Ovary (tissue), 7 donors: ENCODE measurements at regions not wholly inside any gene's neighbourhood (a gene's known extent, or its start where the extent isn't known, plus 50 kb on each side); places are given as distances from the start of the nearest gene placed in this dataset.

Experiments used
- DNase-seq, 5 donors: peaks; one replicate each; pipeline ENCODE4 v3.0.0-alpha.2; 2019 to 2020
- H3K27ac ChIP-seq, 2 donors: fragments of 200-600 bp; one replicate each; pipeline versions ENCODE4 v1.5.1 to v1.8.0; 2019 to 2022
- H3K27me3 ChIP-seq: fragments of 200-600 bp; one replicate; pipeline ENCODE4 v1.8.0; 2022
- H3K36me3 ChIP-seq: fragments of 200-600 bp; sonication (generic); one replicate; pipeline ENCODE4 v1.5.1; 2019
- H3K4me1 ChIP-seq: one replicate; pipeline ENCODE4 v1.8.1; 2013; ENCODE audit warnings: mild to moderate bottlenecking, moderate library complexity; ENCODE audit not compliant: insufficient read depth
- H3K4me3 ChIP-seq: fragments of 200-600 bp; sonication (generic); one replicate; pipeline ENCODE4 v1.5.1; 2017
- H3K9me3 ChIP-seq, 2 donors: fragments of 200-600 bp in 1 of 2; sonication (generic) in 1 of 2; one replicate each; pipeline versions ENCODE4 v1.5.1 to v1.8.1; 2013 to 2019; ENCODE audit warnings: mild to moderate bottlenecking in 1 of 2, moderate library complexity in 1 of 2
- EP300 ChIP-seq: sonication (generic); formaldehyde crosslinking; IDR thresholded peaks from one replicate; pipeline ENCODE4 v1.6.1; 2017; ENCODE audit warnings: antibody characterized with exemption
- POLR2A ChIP-seq: fragments of 450-650 bp; IDR thresholded peaks from one replicate; pipeline ENCODE4 v1.6.1; 2017; ENCODE audit warnings: antibody characterized with exemption, mild to moderate bottlenecking, moderate library complexity
- WGBS, 3 donors: extraction: QIAGEN DNeasy Blood & Tissue Kit in 1 of 3; methylation state at CpG; one replicate each; pipeline versions ENCODE4 v1.1.5 to v1.1.7; 2013 to 2017; 5-methylcytosine and 5-hydroxymethylcytosine counted together
- intact Hi-C, 4 donors: fragments of 100-400 bp; cut with DNase I; formaldehyde crosslinking; loops; one replicate each; pipeline versions ENCODE4 v1.11.0 to v1.15.1; 2022 to 2023
- TF ChIP-seq, protein P1 (sequence below), 3 donors: fragments of 450-650 bp in 2 of 3; fragments of 200-600 bp in 1 of 3; IDR thresholded peaks; one replicate each; pipeline versions ENCODE4 v1.5.1 to v1.8.0; 2016 to 2022; ENCODE audit warnings: antibody characterized with exemption in 3 of 3, mild to moderate bottlenecking in 1 of 3
- donor health status: DM: no; HTN: no; CAD: no; lungs with moderate emphysema.
- donor health status: DM: no; HTN: no; CAD: no.
- donor health status: Bipolar disorder and iron deficiency.
- donor health status: DM: no; HTN: no; CAD: no.
- donor health status: DM: yes; HTN: yes; CAD: no.

DNA sequence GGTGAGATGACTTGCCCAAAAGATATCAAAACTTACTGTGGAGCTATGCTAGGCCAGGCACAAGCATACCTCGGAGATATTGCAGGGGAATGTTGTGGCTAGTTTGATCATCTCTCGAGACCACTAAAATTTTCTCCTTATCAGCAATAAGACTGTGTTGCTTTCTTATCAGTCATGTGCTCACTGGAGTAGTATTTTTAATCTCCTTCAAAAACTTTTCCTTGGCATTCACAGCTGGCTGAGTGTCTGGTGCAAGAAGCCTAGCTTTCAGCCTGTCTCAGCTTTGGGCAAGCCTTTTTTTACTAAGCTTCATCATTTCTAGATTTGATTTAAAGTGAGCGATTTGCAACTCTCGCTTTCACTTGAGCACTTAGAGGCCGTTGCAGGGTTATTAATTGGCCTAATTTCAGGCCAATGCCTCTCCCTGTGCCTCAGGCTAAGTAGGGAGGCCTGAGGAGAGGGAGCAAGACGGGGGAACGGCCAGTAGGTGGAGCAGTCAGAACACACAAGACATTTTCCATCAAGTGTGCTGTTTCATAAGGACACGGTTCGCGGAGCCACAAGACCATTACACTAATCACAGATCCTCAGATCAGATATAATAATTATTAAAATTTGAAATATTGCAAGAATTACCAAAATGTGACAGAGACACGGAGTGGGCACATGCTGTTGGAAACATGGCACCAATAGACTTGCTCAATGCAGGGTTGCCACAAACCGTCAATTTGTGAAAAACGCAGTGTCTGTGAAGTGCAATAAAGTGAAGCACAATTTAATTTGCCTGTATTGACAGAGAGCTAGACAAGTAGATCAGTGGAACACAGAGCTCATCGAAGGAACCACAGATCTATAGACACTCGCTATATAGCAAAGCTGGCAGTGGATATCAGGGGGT lies 106.8 kb upstream of the SIRPG start:
- H3K4me3 ChIP-seq = no peak overlapping the region
- TF ChIP-seq, protein P1, sequence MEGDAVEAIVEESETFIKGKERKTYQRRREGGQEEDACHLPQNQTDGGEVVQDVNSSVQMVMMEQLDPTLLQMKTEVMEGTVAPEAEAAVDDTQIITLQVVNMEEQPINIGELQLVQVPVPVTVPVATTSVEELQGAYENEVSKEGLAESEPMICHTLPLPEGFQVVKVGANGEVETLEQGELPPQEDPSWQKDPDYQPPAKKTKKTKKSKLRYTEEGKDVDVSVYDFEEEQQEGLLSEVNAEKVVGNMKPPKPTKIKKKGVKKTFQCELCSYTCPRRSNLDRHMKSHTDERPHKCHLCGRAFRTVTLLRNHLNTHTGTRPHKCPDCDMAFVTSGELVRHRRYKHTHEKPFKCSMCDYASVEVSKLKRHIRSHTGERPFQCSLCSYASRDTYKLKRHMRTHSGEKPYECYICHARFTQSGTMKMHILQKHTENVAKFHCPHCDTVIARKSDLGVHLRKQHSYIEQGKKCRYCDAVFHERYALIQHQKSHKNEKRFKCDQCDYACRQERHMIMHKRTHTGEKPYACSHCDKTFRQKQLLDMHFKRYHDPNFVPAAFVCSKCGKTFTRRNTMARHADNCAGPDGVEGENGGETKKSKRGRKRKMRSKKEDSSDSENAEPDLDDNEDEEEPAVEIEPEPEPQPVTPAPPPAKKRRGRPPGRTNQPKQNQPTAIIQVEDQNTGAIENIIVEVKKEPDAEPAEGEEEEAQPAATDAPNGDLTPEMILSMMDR (IDR thresholded peaks at IDR 0.05) = peak; percentile 15 to 55 (median 38)
- TF ChIP-seq POLR2A = no peak
- no peaks in the 10 kb centered on the region for H3K27me3 ChIP-seq
- intact Hi-C loops = loop anchor here in 2 of 4 donors (5.0 to 10.0 kb wide), 2 partner anchors 410 to 413 kb away; no protein-coding TSS in a partner anchor
- no peaks in the 10 kb centered on the region for H3K9me3 ChIP-seq
- peak; percentile 68 to 80 (median 77) for DNase-seq
- H3K36me3 ChIP-seq = no peaks in the 10 kb centered on the region
- 19 to 22% (median 20%) methylated on average over 15 of the region's 15 CpGs for WGBS, 3 donors
- peaks cover 2% of the 10 kb centered on the region for H3K4me1 ChIP-seq
- no peak overlapping the region for H3K27ac ChIP-seq

DNA sequence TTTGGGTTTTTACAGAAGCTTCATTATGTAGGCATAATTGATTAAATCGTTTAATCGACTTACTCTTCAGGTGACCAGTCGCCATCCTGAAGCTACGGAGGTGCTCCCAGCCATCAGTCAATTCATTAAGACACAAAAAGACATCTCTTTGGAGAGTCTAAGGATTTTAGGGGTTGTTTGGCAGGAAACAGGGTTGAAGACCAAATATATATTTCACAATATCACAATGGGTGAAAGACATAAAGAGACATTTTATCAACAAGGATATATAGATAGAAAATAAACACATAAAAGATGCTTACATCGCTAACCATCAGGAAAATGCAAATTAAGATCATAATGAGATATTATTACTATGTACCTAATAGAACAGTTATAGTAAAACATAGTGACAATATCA lies 104.0 kb upstream of the SIRPG start:
- H3K27ac ChIP-seq = no peak overlapping the region
- no peaks in the 10 kb centered on the region for H3K27me3 ChIP-seq
- no peak overlapping the region for H3K4me3 ChIP-seq
- no peak for DNase-seq
- peaks cover 2% of the 10 kb centered on the region for H3K4me1 ChIP-seq
- H3K9me3 ChIP-seq = no peaks in the 10 kb centered on the region
- WGBS, 3 donors = 80 to 87% (median 86%) methylated on average over 5 of the region's 5 CpGs
- TF ChIP-seq, protein P1 (IDR thresholded peaks at IDR 0.05) = no peak
- TF ChIP-seq EP300 (no peak), POLR2A (no peak)
- intact Hi-C loops = loop anchor here in 1 of 4 donors (10.0 kb wide), 1 partner anchor 413 kb away; no protein-coding TSS in a partner anchor
- H3K36me3 ChIP-seq = no peaks in the 10 kb centered on the region

DNA sequence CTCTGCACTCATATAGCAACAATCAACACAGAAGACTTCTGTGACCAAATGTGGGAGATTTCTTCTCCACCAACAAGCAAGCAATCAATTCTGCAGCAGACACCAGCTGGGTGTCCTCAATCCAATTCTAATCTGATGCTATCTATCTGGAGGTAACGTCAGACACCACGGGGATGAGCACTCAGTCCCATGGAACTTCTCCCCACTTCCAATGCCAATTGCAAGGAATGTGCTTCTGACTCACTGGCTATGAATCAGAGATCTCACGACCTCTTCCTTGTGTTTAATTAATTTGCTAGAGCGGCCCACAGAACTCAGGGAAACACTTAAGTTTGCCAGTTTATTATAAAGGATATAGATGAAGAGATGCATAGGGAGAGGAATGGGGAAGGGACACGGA lies 103.5 kb upstream of the SIRPG start:
- Histone ChIP-seq H3K36me3 (no peaks in the 10 kb centered on the region), H3K9me3 (no peaks in the 10 kb centered on the region), H3K27ac (no peak overlapping the region), H3K4me1 (peaks cover 2% of the 10 kb centered on the region), H3K27me3 (no peaks in the 10 kb centered on the region), H3K4me3 (no peak overlapping the region)
- intact Hi-C loops = loop anchor here in 1 of 4 donors (10.0 kb wide), 1 partner anchor 414 kb away; no protein-coding TSS in a partner anchor
- DNase-seq = no peak
- 28 to 36% (median 34%) methylated on average over 5 of the region's 5 CpGs for WGBS, 3 donors
- TF ChIP-seq EP300 = no peak
- TF ChIP-seq, protein P1 (IDR thresholded peaks at IDR 0.05) = no peak
- no peak for TF ChIP-seq POLR2A

DNA sequence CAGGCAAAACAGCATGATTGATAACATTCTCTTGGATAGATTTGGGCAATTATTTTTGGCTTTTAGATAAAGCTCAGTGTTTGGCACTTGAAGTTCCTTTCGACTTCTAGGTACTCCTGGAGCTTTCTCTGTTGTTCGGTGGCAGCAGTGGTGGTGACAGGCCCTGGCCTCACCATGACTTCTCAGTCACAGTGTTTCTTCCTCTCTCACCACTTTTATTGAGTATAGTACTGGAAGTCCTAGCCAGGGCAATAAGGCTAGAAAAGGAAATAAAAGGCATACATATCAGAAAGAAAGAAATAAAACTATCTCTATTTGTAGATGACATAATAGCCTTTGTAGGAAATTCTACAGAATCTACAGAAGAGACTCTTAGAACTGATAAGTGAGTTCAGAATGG lies 101.2 kb upstream of the SIRPG start:
- TF ChIP-seq, protein P1 (IDR thresholded peaks at IDR 0.05) = no peak
- no peak for TF ChIP-seq POLR2A
- no peak for TF ChIP-seq EP300
- Histone ChIP-seq H3K27ac (no peak overlapping the region), H3K4me3 (no peak overlapping the region), H3K4me1 (no peaks in the 10 kb centered on the region), H3K36me3 (no peaks in the 10 kb centered on the region), H3K27me3 (no peaks in the 10 kb centered on the region), H3K9me3 (no peaks in the 10 kb centered on the region)
- intact Hi-C loops = no loop called here
- 77 to 89% (median 79%) methylated on average over 2 of the region's 2 CpGs for WGBS, 3 donors
- no peak for DNase-seq
